HFF-Myc (cell line): ENCODE measurements at regions not wholly inside any gene's neighbourhood (a gene's known extent, or its start where the extent isn't known, plus 50 kb on each side); places are given as distances from the start of the nearest gene placed in this dataset.

Experiments used
- DNase-seq: peaks from one replicate; pipeline ENCODE4 v3.0.0-alpha.2; 2011; ENCODE audit warnings: low read depth; ENCODE audit errors: extremely low read depth
- H3K4me3 ChIP-seq: replicated peaks from 2 replicates; pipeline ENCODE4 v1.5.1; 2011; ENCODE audit warnings: low read depth, mild to moderate bottlenecking, control low read depth, low read length
- CTCF ChIP-seq: IDR thresholded peaks from 2 replicates; pipeline ENCODE4 v1.5.1; 2012; ENCODE audit warnings: mild to moderate bottlenecking, low read depth, low read length, control low read depth; ENCODE audit errors: missing control alignments

- no peak for DNase-seq
- no peak overlapping the region for H3K4me3 ChIP-seq
- TF ChIP-seq CTCF: no peak
Measured at GRCh38 chr1:199508072-199508471, 519.4 kb upstream of the NR5A2 start.

- no peak overlapping the region for H3K4me3 ChIP-seq
- DNase-seq: no peak
- no peak for TF ChIP-seq CTCF
Measured at GRCh38 chr1:199508653-199509052, 518.9 kb upstream of the NR5A2 start.

- no peak for DNase-seq
- TF ChIP-seq CTCF: no peak
Measured at GRCh38 chr1:199509456-199509855, 518.1 kb upstream of the NR5A2 start.

GRCh38 chr1:199510314-199510713 lies 517.2 kb upstream of the NR5A2 start:
- H3K4me3 ChIP-seq: no peak overlapping the region
- no peak for TF ChIP-seq CTCF
- no peak for DNase-seq

More at GRCh38 chr1:199509456-199509855, 518.1 kb upstream of the NR5A2 start:
- no peak overlapping the region for H3K4me3 ChIP-seq

- no peak overlapping the region for H3K4me3 ChIP-seq
- TF ChIP-seq CTCF: no peak
- no peak for DNase-seq
Measured at GRCh38 chr1:199512037-199512710, 515.3 kb upstream of the NR5A2 start.

- H3K4me3 ChIP-seq: no peak overlapping the region
- TF ChIP-seq CTCF: no peak
- DNase-seq: no peak
Measured at GRCh38 chr1:199515261-199515660, 512.2 kb upstream of the NR5A2 start.

- no peak overlapping the region for H3K4me3 ChIP-seq
- DNase-seq: no peak
Measured at GRCh38 chr1:199522338-199522737, 505.2 kb upstream of the NR5A2 start.

More at GRCh38 chr1:199522338-199522737, 505.2 kb upstream of the NR5A2 start:
- TF ChIP-seq CTCF: no peak
